HEK293 (cell line): ENCODE measurements at regions not wholly inside any gene's neighbourhood (a gene's known extent, or its start where the extent isn't known, plus 50 kb on each side); places are given as distances from the start of the nearest gene placed in this dataset.

Experiments
- CTCF ChIA-PET: fragments of 350-600 bp; formaldehyde crosslinking; extraction: SDS; loops from one replicate; lab custom pipeline; 2021; ENCODE audit warnings: antibody characterized with exemption; lab: Yijun Ruan, JAX
- POLR2A ChIA-PET: fragments of 300-600 bp; formaldehyde crosslinking; extraction: SDS; loops from one replicate; lab custom pipeline; 2020; ENCODE audit warnings: antibody characterized with exemption, inconsistent platforms; lab: Yijun Ruan, JAX
- H3K27ac ChIP-seq: fragments of 200-500 bp; sonication (Bioruptor generic); 2 replicates; pipeline ENCODE4 v1.5.1; 2014; ENCODE audit warnings: low read depth, low read length, control low read depth, inconsistent platforms; ENCODE audit errors: extremely low read depth
- H3K36me3 ChIP-seq, 2 experiments: fragments of 200-500 bp in 1 of 2; sonication (Bioruptor generic) in 1 of 2; 1 replicate in 1 of 2; 2 replicates in 1 of 2; pipeline ENCODE4 v1.5.1; 2014 to 2017; ENCODE audit warnings: inconsistent platforms in 2 of 2, low read length in 2 of 2; ENCODE audit not compliant: control insufficient read depth in 2 of 2, insufficient read depth in 1 of 2
- H3K4me1 ChIP-seq: fragments of 200-500 bp; sonication (Bioruptor generic); 2 replicates; pipeline ENCODE4 v1.5.1; 2014; ENCODE audit warnings: mild to moderate bottlenecking, low read length, inconsistent platforms; ENCODE audit not compliant: control insufficient read depth, insufficient read depth
- H3K4me3 ChIP-seq: 2 replicates; pipeline ENCODE4 v1.5.1; 2011; ENCODE audit warnings: low read depth, mild to moderate bottlenecking, control low read depth, low read length, moderate library complexity
- H3K9me3 ChIP-seq: fragments of 200-500 bp; sonication (Bioruptor generic); 2 replicates; pipeline ENCODE4 v1.5.1; 2014; ENCODE audit warnings: low read depth, low read length, inconsistent platforms; ENCODE audit not compliant: control insufficient read depth, insufficient read depth
- BCL11A ChIP-seq: fragments of 450-650 bp; formaldehyde crosslinking; IDR thresholded peaks from 2 replicates; pipeline ENCODE4 v1.5.1; 2016; ENCODE audit warnings: low read depth, missing biosample characterization, missing genetic modification characterization
- GLIS2 ChIP-seq: fragments of 450-650 bp; formaldehyde crosslinking; IDR thresholded peaks from 2 replicates; pipeline ENCODE4 v1.5.1; 2016; ENCODE audit warnings: missing biosample characterization, missing genetic modification characterization
- KLF10 ChIP-seq: fragments of 450-650 bp; IDR thresholded peaks from 2 replicates; pipeline ENCODE4 v1.5.1; 2018; ENCODE audit warnings: missing biosample characterization, mild to moderate bottlenecking, missing genetic modification characterization
- MZF1 ChIP-seq: fragments of 450-650 bp; formaldehyde crosslinking; IDR thresholded peaks from 2 replicates; pipeline ENCODE4 v1.5.1; 2017; ENCODE audit warnings: missing biosample characterization, missing genetic modification characterization, borderline replicate concordance
- SETDB1 ChIP-seq: IDR thresholded peaks from one replicate; pipeline ENCODE4 v1.6.1; 2017; ENCODE audit warnings: mild to moderate bottlenecking, low read length, moderate library complexity, mixed read lengths; ENCODE audit not compliant: insufficient read length
- ZNF114 ChIP-seq: fragments of 450-650 bp; formaldehyde crosslinking; IDR thresholded peaks from 2 replicates; pipeline ENCODE4 v1.5.0; 2017; ENCODE audit warnings: missing biosample characterization, missing genetic modification characterization
- ZNF175 ChIP-seq: fragments of 450-650 bp; formaldehyde crosslinking; IDR thresholded peaks from 2 replicates; pipeline ENCODE4 v1.5.1; 2016; ENCODE audit warnings: missing biosample characterization, missing genetic modification characterization
- ZNF350 ChIP-seq: fragments of 450-650 bp; formaldehyde crosslinking; IDR thresholded peaks from 2 replicates; pipeline ENCODE4 v1.5.0; 2017; ENCODE audit warnings: missing biosample characterization, mild to moderate bottlenecking, missing genetic modification characterization
- ZNF624 ChIP-seq: fragments of 450-650 bp; formaldehyde crosslinking; IDR thresholded peaks from 2 replicates; pipeline ENCODE4 v1.5.1; 2017; ENCODE audit warnings: missing biosample characterization, missing genetic modification characterization
- ZNF654 ChIP-seq: fragments of 450-650 bp; formaldehyde crosslinking; IDR thresholded peaks from 2 replicates; pipeline ENCODE4 v1.5.1; 2016; ENCODE audit warnings: low read depth, missing biosample characterization, missing genetic modification characterization
- ZNF837 ChIP-seq: fragments of 450-650 bp; formaldehyde crosslinking; IDR thresholded peaks from 2 replicates; pipeline ENCODE4 v1.5.1; 2016; ENCODE audit warnings: missing biosample characterization, missing genetic modification characterization
- TF ChIP-seq, protein P1 (sequence below): fragments of 450-650 bp; formaldehyde crosslinking; IDR thresholded peaks from 2 replicates; pipeline ENCODE4 v1.5.1; 2016; ENCODE audit warnings: missing biosample characterization, missing genetic modification characterization
- TF ChIP-seq, protein P2 (sequence below): fragments of 450-650 bp; formaldehyde crosslinking; IDR thresholded peaks from 2 replicates; pipeline ENCODE4 v1.5.1; 2016; ENCODE audit warnings: missing biosample characterization, missing genetic modification characterization
- TF ChIP-seq, protein P3 (sequence below): fragments of 450-650 bp; formaldehyde crosslinking; IDR thresholded peaks from 2 replicates; pipeline ENCODE4 v1.5.1; 2016; ENCODE audit warnings: missing biosample characterization, missing genetic modification characterization
- TF ChIP-seq, protein P4 (sequence below): fragments of 450-650 bp; formaldehyde crosslinking; IDR thresholded peaks from 2 replicates; pipeline ENCODE4 v1.5.0; 2017; ENCODE audit warnings: missing biosample characterization, missing genetic modification characterization, borderline replicate concordance

DNA sequence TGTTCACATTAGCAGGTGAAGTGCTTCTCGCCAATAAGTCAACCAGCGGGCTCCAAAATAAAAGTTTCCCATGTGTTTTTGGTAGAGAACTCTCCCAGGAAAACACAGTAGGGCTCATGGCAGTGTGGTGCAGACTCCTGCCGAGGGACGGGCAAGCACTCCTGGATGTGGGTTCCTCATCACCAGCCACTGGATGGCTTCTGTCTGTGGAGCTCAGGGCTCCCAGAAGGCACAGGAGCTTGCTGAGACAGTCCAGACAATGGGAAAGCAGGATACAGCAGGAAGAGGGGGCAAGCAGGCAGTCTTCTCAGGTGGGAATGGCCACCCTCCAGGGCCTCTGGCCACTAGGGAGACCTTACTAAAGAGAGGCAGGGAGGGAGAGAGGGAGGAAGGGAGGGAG, 142.4 kb downstream of the HSD17B3 start:
- H3K9me3 ChIP-seq: no peaks in the 10 kb centered on the region
- H3K36me3 ChIP-seq: no peaks in the 10 kb centered on the region
- H3K4me1 ChIP-seq: no peaks in the 10 kb centered on the region
- no peak for TF ChIP-seq ZNF837
- TF ChIP-seq ZNF624 (tag by site-specific recombination): no peak
- TF ChIP-seq, protein P1, sequence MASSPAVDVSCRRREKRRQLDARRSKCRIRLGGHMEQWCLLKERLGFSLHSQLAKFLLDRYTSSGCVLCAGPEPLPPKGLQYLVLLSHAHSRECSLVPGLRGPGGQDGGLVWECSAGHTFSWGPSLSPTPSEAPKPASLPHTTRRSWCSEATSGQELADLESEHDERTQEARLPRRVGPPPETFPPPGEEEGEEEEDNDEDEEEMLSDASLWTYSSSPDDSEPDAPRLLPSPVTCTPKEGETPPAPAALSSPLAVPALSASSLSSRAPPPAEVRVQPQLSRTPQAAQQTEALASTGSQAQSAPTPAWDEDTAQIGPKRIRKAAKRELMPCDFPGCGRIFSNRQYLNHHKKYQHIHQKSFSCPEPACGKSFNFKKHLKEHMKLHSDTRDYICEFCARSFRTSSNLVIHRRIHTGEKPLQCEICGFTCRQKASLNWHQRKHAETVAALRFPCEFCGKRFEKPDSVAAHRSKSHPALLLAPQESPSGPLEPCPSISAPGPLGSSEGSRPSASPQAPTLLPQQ (tag by site-specific recombination): no peak
- no peak for TF ChIP-seq ZNF175 (tag by site-specific recombination)
- no peak for TF ChIP-seq BCL11A
- TF ChIP-seq ZNF654 (tag by site-specific recombination): no peak
- ChIA-PET POLR2A (no interaction called here), CTCF (interaction anchor here (0.6 kb wide), 1 partner anchor 11 kb away, joined by 3 read pairs; no protein-coding TSS in a partner anchor)
- H3K4me3 ChIP-seq: no peak overlapping the region
- no peak overlapping the region for H3K27ac ChIP-seq

DNA sequence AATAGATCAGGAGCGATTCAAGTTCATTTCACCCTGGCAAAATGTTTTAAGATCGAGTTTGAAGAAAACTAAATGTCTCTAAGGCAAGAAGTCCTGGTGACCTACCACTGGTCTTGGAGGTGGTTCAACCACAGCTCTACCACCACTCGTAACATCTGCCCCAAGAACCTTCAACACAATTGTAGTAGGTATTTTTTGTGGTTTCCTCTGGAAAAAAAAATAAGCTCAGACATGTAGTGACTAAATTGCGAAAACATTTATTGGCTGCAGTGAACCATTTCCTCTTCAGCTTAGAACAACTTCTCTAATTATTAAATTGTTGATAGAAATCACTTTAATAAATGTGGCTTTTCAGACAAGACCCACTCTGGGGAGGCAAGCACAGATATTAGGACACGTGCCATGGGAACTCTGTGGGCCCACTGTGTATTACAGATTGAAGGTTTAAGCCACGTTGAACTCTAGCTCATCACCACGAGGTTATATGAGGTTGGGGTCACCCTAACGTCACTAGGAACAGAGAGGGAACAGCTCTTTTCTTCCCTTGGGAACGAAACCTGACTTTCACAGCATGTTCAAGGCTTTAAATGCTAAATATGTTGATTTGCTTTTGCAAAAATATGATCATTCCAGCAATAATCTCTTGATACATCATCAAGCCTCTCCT, 142.9 kb downstream of the HSD17B3 start:
- Histone ChIP-seq H3K36me3 (no peaks in the 10 kb centered on the region), H3K27ac (no peak overlapping the region), H3K4me3 (no peak overlapping the region), H3K4me1 (no peaks in the 10 kb centered on the region), H3K9me3 (no peaks in the 10 kb centered on the region)
- TF ChIP-seq, protein P2, sequence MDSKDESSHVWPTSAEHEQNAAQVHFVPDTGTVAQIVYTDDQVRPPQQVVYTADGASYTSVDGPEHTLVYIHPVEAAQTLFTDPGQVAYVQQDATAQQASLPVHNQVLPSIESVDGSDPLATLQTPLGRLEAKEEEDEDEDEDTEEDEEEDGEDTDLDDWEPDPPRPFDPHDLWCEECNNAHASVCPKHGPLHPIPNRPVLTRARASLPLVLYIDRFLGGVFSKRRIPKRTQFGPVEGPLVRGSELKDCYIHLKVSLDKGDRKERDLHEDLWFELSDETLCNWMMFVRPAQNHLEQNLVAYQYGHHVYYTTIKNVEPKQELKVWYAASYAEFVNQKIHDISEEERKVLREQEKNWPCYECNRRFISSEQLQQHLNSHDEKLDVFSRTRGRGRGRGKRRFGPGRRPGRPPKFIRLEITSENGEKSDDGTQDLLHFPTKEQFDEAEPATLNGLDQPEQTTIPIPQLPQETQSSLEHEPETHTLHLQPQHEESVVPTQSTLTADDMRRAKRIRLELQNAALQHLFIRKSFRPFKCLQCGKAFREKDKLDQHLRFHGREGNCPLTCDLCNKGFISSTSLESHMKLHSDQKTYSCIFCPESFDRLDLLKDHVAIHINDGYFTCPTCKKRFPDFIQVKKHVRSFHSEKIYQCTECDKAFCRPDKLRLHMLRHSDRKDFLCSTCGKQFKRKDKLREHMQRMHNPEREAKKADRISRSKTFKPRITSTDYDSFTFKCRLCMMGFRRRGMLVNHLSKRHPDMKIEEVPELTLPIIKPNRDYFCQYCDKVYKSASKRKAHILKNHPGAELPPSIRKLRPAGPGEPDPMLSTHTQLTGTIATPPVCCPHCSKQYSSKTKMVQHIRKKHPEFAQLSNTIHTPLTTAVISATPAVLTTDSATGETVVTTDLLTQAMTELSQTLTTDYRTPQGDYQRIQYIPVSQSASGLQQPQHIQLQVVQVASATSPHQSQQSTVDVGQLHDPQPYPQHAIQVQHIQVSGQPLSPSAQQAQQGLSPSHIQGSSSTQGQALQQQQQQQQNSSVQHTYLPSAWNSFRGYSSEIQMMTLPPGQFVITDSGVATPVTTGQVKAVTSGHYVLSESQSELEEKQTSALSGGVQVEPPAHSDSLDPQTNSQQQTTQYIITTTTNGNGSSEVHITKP (tag by site-specific recombination): no peak
- no peak for TF ChIP-seq ZNF114 (tag by site-specific recombination)
- no peak for TF ChIP-seq ZNF350 (tag by site-specific recombination)
- TF ChIP-seq KLF10 (tag by site-specific recombination): no peak
- no peak for TF ChIP-seq MZF1 (tag by site-specific recombination)
- no peak for TF ChIP-seq GLIS2
- TF ChIP-seq, protein P3, sequence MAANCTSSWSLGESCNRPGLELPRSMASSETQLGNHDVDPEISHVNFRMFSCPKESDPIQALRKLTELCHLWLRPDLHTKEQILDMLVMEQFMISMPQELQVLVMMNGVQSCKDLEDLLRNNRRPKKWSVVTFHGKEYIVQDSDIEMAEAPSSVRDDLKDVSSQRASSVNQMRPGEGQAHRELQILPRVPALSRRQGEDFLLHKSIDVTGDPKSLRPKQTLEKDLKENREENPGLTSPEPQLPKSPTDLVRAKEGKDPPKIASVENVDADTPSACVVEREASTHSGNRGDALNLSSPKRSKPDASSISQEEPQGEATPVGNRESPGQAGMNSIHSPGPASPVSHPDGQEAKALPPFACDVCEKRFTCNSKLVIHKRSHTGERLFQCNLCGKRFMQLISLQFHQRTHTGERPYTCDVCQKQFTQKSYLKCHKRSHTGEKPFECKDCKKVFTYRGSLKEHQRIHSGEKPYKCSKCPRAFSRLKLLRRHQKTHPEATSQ (tag by site-specific recombination): no peak
- TF ChIP-seq, protein P4, sequence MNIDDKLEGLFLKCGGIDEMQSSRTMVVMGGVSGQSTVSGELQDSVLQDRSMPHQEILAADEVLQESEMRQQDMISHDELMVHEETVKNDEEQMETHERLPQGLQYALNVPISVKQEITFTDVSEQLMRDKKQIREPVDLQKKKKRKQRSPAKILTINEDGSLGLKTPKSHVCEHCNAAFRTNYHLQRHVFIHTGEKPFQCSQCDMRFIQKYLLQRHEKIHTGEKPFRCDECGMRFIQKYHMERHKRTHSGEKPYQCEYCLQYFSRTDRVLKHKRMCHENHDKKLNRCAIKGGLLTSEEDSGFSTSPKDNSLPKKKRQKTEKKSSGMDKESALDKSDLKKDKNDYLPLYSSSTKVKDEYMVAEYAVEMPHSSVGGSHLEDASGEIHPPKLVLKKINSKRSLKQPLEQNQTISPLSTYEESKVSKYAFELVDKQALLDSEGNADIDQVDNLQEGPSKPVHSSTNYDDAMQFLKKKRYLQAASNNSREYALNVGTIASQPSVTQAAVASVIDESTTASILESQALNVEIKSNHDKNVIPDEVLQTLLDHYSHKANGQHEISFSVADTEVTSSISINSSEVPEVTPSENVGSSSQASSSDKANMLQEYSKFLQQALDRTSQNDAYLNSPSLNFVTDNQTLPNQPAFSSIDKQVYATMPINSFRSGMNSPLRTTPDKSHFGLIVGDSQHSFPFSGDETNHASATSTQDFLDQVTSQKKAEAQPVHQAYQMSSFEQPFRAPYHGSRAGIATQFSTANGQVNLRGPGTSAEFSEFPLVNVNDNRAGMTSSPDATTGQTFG: no peak
- TF ChIP-seq SETDB1: no peak
- ChIA-PET POLR2A (no interaction called here), CTCF (interaction anchor here (0.6 kb wide), 1 partner anchor 10 kb away, joined by 3 read pairs; no protein-coding TSS in a partner anchor)
